Neural crest cell (in vitro differentiated cells): ENCODE measurements at regions not wholly inside any gene's neighbourhood (a gene's known extent, or its start where the extent isn't known, plus 50 kb on each side); places are given as distances from the start of the nearest gene placed in this dataset.

Source experiments
- DNase-seq: peaks from one replicate; pipeline ENCODE4 v3.0.0; 2021; ENCODE audit warnings: low read depth, mixed read lengths, low spot score
- H3K27ac Mint-ChIP-seq: one replicate; pipeline ENCODE4 v1.8.0; 2021; ENCODE audit warnings: mild to moderate bottlenecking, mixed read lengths; ENCODE audit not compliant: unreplicated experiment
- H3K27me3 Mint-ChIP-seq: 2 replicates; pipeline ENCODE4 v1.8.0; 2021; ENCODE audit warnings: low read depth, mild to moderate bottlenecking, mixed read lengths
- H3K36me3 Mint-ChIP-seq: 2 replicates; pipeline ENCODE4 v1.8.0; 2021; ENCODE audit warnings: low read depth, mild to moderate bottlenecking, mixed read lengths
- H3K4me1 Mint-ChIP-seq: 2 replicates; pipeline ENCODE4 v1.8.0; 2021; ENCODE audit warnings: mixed read lengths
- H3K4me3 Mint-ChIP-seq: one replicate; pipeline ENCODE4 v1.8.0; 2021; ENCODE audit warnings: mild to moderate bottlenecking, mixed read lengths
- H3K9me3 Mint-ChIP-seq: 2 replicates; pipeline ENCODE4 v1.8.0; 2021; ENCODE audit warnings: mixed read lengths
- CTCF ChIP-seq: fragments of 200-600 bp; sonication (generic); conservative IDR thresholded peaks from 2 replicates; pipeline ENCODE4 v1.5.0; 2021; ENCODE audit warnings: antibody characterized with exemption, mild to moderate bottlenecking

- H3K4me3 Mint-ChIP-seq = no peak overlapping the region
- no peaks in the 10 kb centered on the region for H3K4me1 Mint-ChIP-seq
- TF ChIP-seq CTCF = no peak
- H3K27ac Mint-ChIP-seq = no peak overlapping the region
- DNase-seq = no peak
- H3K27me3 Mint-ChIP-seq = no peaks in the 10 kb centered on the region
- no peaks in the 10 kb centered on the region for H3K36me3 Mint-ChIP-seq
- H3K9me3 Mint-ChIP-seq = no peaks in the 10 kb centered on the region
Measured at GRCh38 chr4:17336986-17337385, 174.9 kb downstream of the QDPR start.

GRCh38 chr4:17336524-17336961, 175.3 kb downstream of the QDPR start:
- H3K27me3 Mint-ChIP-seq = no peaks in the 10 kb centered on the region
- no peaks in the 10 kb centered on the region for H3K36me3 Mint-ChIP-seq
- no peaks in the 10 kb centered on the region for H3K4me1 Mint-ChIP-seq
- DNase-seq = no peak
- H3K9me3 Mint-ChIP-seq = no peaks in the 10 kb centered on the region
- H3K4me3 Mint-ChIP-seq = no peak overlapping the region
- H3K27ac Mint-ChIP-seq = peak overlapping the region; percentile 45
- TF ChIP-seq CTCF = no peak

GRCh38 chr4:17336069-17336468, 175.8 kb downstream of the QDPR start:
- Mint-ChIP-seq H3K9me3 (no peaks in the 10 kb centered on the region), H3K36me3 (no peaks in the 10 kb centered on the region), H3K27ac (no peak overlapping the region), H3K4me3 (no peak overlapping the region), H3K4me1 (no peaks in the 10 kb centered on the region), H3K27me3 (no peaks in the 10 kb centered on the region)
- no peak for TF ChIP-seq CTCF
- DNase-seq = no peak

GRCh38 chr4:17335371-17335770, 176.5 kb downstream of the QDPR start:
- H3K27ac Mint-ChIP-seq = no peak overlapping the region
- no peak overlapping the region for H3K4me3 Mint-ChIP-seq
- no peak for DNase-seq
- no peak for TF ChIP-seq CTCF
- no peaks in the 10 kb centered on the region for H3K27me3 Mint-ChIP-seq
- H3K36me3 Mint-ChIP-seq = no peaks in the 10 kb centered on the region
- H3K9me3 Mint-ChIP-seq = no peaks in the 10 kb centered on the region
- H3K4me1 Mint-ChIP-seq = no peaks in the 10 kb centered on the region

- no peak for DNase-seq
- H3K4me3 Mint-ChIP-seq = no peak overlapping the region
- H3K9me3 Mint-ChIP-seq = no peaks in the 10 kb centered on the region
- no peak for TF ChIP-seq CTCF
- H3K27ac Mint-ChIP-seq = no peak overlapping the region
- peaks cover 5% of the 10 kb centered on the region for H3K4me1 Mint-ChIP-seq
- H3K36me3 Mint-ChIP-seq = no peaks in the 10 kb centered on the region
- H3K27me3 Mint-ChIP-seq = no peaks in the 10 kb centered on the region
Measured at GRCh38 chr4:17332478-17332877, 179.4 kb downstream of the QDPR start.

GRCh38 chr4:17329046-17329445, 182.8 kb downstream of the QDPR start:
- H3K27ac Mint-ChIP-seq = no peak overlapping the region
- no peaks in the 10 kb centered on the region for H3K9me3 Mint-ChIP-seq
- H3K36me3 Mint-ChIP-seq = no peaks in the 10 kb centered on the region
- H3K27me3 Mint-ChIP-seq = no peaks in the 10 kb centered on the region
- no peak for DNase-seq
- peaks cover 12% of the 10 kb centered on the region for H3K4me1 Mint-ChIP-seq
- no peak for TF ChIP-seq CTCF
- no peak overlapping the region for H3K4me3 Mint-ChIP-seq
